GM21786 (cell line): ENCODE measurements at regions not wholly inside any gene's neighbourhood (a gene's known extent, or its start where the extent isn't known, plus 50 kb on each side); places are given as distances from the start of the nearest gene placed in this dataset.

Experiments
- ATAC-seq: cut with Tn5 transposase; IDR thresholded peaks from one replicate; pipeline ENCODE4 v1.9.1; 2021; ENCODE audit not compliant: unreplicated experiment

GRCh38 chr4:124188595-124188994 lies 523.9 kb downstream of the ANKRD50 start:
- ATAC-seq = no peak

GRCh38 chr4:124189545-124189944 lies 523.0 kb downstream of the ANKRD50 start:
- ATAC-seq = no peak

GRCh38 chr4:124191329-124191728 lies 521.2 kb downstream of the ANKRD50 start:
- no peak for ATAC-seq

GRCh38 chr4:124192544-124192943 lies 520.0 kb downstream of the ANKRD50 start:
- ATAC-seq = no peak

- ATAC-seq = no peak
Observed at GRCh38 chr4:124199185-124199584, 513.3 kb downstream of the ANKRD50 start.

- ATAC-seq = no peak
Observed at GRCh38 chr4:124199755-124200154, 512.8 kb downstream of the ANKRD50 start.

- no peak for ATAC-seq
Observed at GRCh38 chr4:124201636-124202035, 510.9 kb downstream of the ANKRD50 start.

GRCh38 chr4:124202099-124202498 lies 510.4 kb downstream of the ANKRD50 start:
- ATAC-seq = no peak

GRCh38 chr4:124203613-124204238 lies 508.8 kb downstream of the ANKRD50 start:
- ATAC-seq = no peak

GRCh38 chr4:124206779-124207605 lies 505.5 kb downstream of the ANKRD50 start:
- no peak for ATAC-seq

- no peak for ATAC-seq
Observed at GRCh38 chr4:124209211-124209610, 503.3 kb downstream of the ANKRD50 start.

- ATAC-seq = no peak
Observed at GRCh38 chr4:124209626-124210025, 502.9 kb downstream of the ANKRD50 start.

- no peak for ATAC-seq
Observed at GRCh38 chr4:124210746-124211145, 501.8 kb downstream of the ANKRD50 start.

GRCh38 chr4:124212815-124213630 lies 499.5 kb downstream of the ANKRD50 start:
- no peak for ATAC-seq

GRCh38 chr4:124219389-124219788 lies 493.1 kb downstream of the ANKRD50 start:
- ATAC-seq = no peak

- no peak for ATAC-seq
Observed at GRCh38 chr4:124224256-124224655, 488.3 kb downstream of the ANKRD50 start.

GRCh38 chr4:124227981-124228380 lies 484.6 kb downstream of the ANKRD50 start:
- no peak for ATAC-seq

GRCh38 chr4:124230268-124230667 lies 482.3 kb downstream of the ANKRD50 start:
- no peak for ATAC-seq

GRCh38 chr4:124234771-124235170 lies 477.8 kb downstream of the ANKRD50 start:
- no peak for ATAC-seq

- no peak for ATAC-seq
Observed at GRCh38 chr4:124243671-124244366, 468.7 kb downstream of the ANKRD50 start.

- ATAC-seq = no peak
Observed at GRCh38 chr4:124253080-124253479, 459.5 kb downstream of the ANKRD50 start.
